T1000 (cell line): ENCODE measurements at regions not wholly inside any gene's neighbourhood (a gene's known extent, or its start where the extent isn't known, plus 50 kb on each side); places are given as distances from the start of the nearest gene placed in this dataset.

Source experiments
- DNase-seq: peaks from one replicate; lab custom pipeline; 2025; ENCODE audit warnings: mixed read lengths; lab: John Stamatoyannopoulos, UW

- DNase-seq: no peak
Observed at GRCh38 chr12:94781835-94782234, 131.5 kb upstream of the TMCC3 start.

GRCh38 chr12:94779485-94779884, 129.1 kb upstream of the TMCC3 start:
- DNase-seq: no peak

- no peak for DNase-seq
Observed at GRCh38 chr12:94777936-94778335, 127.6 kb upstream of the TMCC3 start.

GRCh38 chr12:94775710-94776109, 125.4 kb upstream of the TMCC3 start:
- DNase-seq: no peak

- no peak for DNase-seq
Observed at GRCh38 chr12:94771741-94772140, 121.4 kb upstream of the TMCC3 start.

- DNase-seq: no peak
Observed at GRCh38 chr12:94771199-94771598, 120.8 kb upstream of the TMCC3 start.

GRCh38 chr12:94770791-94771190, 120.4 kb upstream of the TMCC3 start:
- no peak for DNase-seq

- DNase-seq: no peak
Observed at GRCh38 chr12:94769776-94770759, 119.7 kb upstream of the TMCC3 start.

GRCh38 chr12:94769047-94769420, 118.7 kb upstream of the TMCC3 start:
- no peak for DNase-seq

- DNase-seq: no peak
Observed at GRCh38 chr12:94768398-94769046, 118.2 kb upstream of the TMCC3 start.

- no peak for DNase-seq
Observed at GRCh38 chr12:94767956-94768355, 117.6 kb upstream of the TMCC3 start.

- DNase-seq: no peak
Observed at GRCh38 chr12:94766397-94766796, 116.0 kb upstream of the TMCC3 start.

- DNase-seq: no peak
Observed at GRCh38 chr12:94763462-94763861, 113.1 kb upstream of the TMCC3 start.

- DNase-seq: no peak
Observed at GRCh38 chr12:94762943-94763342, 112.6 kb upstream of the TMCC3 start.

GRCh38 chr12:94762259-94762942, 112.0 kb upstream of the TMCC3 start:
- no peak for DNase-seq

- no peak for DNase-seq
Observed at GRCh38 chr12:94761559-94761958, 111.2 kb upstream of the TMCC3 start.

GRCh38 chr12:94760786-94761185, 110.4 kb upstream of the TMCC3 start:
- no peak for DNase-seq

GRCh38 chr12:94756789-94757188, 106.4 kb upstream of the TMCC3 start:
- no peak for DNase-seq

GRCh38 chr12:94755598-94755997, 105.2 kb upstream of the TMCC3 start:
- no peak for DNase-seq

GRCh38 chr12:94754653-94755052, 104.3 kb upstream of the TMCC3 start:
- no peak for DNase-seq

- no peak for DNase-seq
Observed at GRCh38 chr12:94753036-94753679, 102.8 kb upstream of the TMCC3 start.

- DNase-seq: no peak
Observed at GRCh38 chr12:94750864-94751263, 100.5 kb upstream of the TMCC3 start.
